A673 (cell line): ENCODE measurements at regions not wholly inside any gene's neighbourhood (a gene's known extent, or its start where the extent isn't known, plus 50 kb on each side); places are given as distances from the start of the nearest gene placed in this dataset.
A peak's percentile ranks its signal among the peaks of the same experiment; 100 is the strongest.

Experiments used
- BruUV-seq: library from RNA; stranded (reverse); fragments of 400-500 nt; replicated peaks from 2 replicates; lab custom pipeline; 2021; lab: Mats Ljungman, UMichigan
- CTCF ChIA-PET: fragments of 300-600 bp; sonication (Branson Sonifier 250); formaldehyde crosslinking; loops from one replicate; lab custom pipeline; 2022; ENCODE audit warnings: antibody characterized with exemption; lab: Charles Lee
- POLR2A ChIA-PET: fragments of 300-600 bp; sonication (Branson Sonifier 250); formaldehyde crosslinking; loops from one replicate; lab custom pipeline; 2022; ENCODE audit warnings: antibody characterized with exemption; ENCODE audit not compliant: low non-redundant PET; lab: Charles Lee
- DNase-seq: peaks from one replicate; pipeline ENCODE4 v3.0.0-alpha.2; 2015; ENCODE audit warnings: low spot score
- H3K27ac ChIP-seq: fragments of 200-600 bp; sonication (generic); 2 replicates; pipeline ENCODE4 v1.5.1; 2016; ENCODE audit warnings: mixed run types, low read depth, mild to moderate bottlenecking, mixed read lengths, antibody characterized with exemption, low read length; ENCODE audit not compliant: poor library complexity, severe bottlenecking
- H3K27me3 ChIP-seq: fragments of 200-600 bp; sonication (generic); replicated peaks from 2 replicates; pipeline ENCODE4 v1.6.1; 2017; ENCODE audit warnings: mixed run types, low read depth, mild to moderate bottlenecking, mixed read lengths, antibody characterized with exemption, low read length; ENCODE audit not compliant: insufficient read depth, poor library complexity
- H3K36me3 ChIP-seq: fragments of 200-600 bp; sonication (generic); 2 replicates; pipeline ENCODE4 v1.6.1; 2016; ENCODE audit warnings: mixed run types, mild to moderate bottlenecking, mixed read lengths, antibody characterized with exemption, low read length; ENCODE audit not compliant: insufficient read depth, poor library complexity, severe bottlenecking
- H3K4me1 ChIP-seq: fragments of 200-600 bp; sonication (generic); 2 replicates; pipeline ENCODE4 v1.6.1; 2017; ENCODE audit warnings: mixed run types, mild to moderate bottlenecking, mixed read lengths, antibody characterized with exemption, low read length; ENCODE audit not compliant: insufficient read depth, poor library complexity, severe bottlenecking
- H3K4me3 ChIP-seq: fragments of 200-600 bp; sonication (generic); 2 replicates; pipeline ENCODE4 v1.5.1; 2016; ENCODE audit warnings: low read depth, mixed run types, mild to moderate bottlenecking, mixed read lengths, low read length; ENCODE audit not compliant: poor library complexity, severe bottlenecking
- H3K9me3 ChIP-seq: fragments of 200-600 bp; sonication (generic); 2 replicates; pipeline ENCODE4 v1.6.1; 2016; ENCODE audit warnings: mixed run types, low read depth, mild to moderate bottlenecking, mixed read lengths, antibody characterized with exemption, low read length; ENCODE audit not compliant: poor library complexity, severe bottlenecking
- CTCF ChIP-seq: fragments of 300-800, 200-600 bp; sonication (generic); conservative IDR thresholded peaks from 2 replicates; pipeline ENCODE4 v1.5.1; 2017; ENCODE audit warnings: low read depth, mild to moderate bottlenecking, antibody characterized with exemption, low read length, moderate library complexity, mixed read lengths
- EZH2 ChIP-seq: fragments of 200-600 bp; sonication (generic); IDR thresholded peaks from 2 replicates; pipeline ENCODE4 v1.6.1; 2017; ENCODE audit warnings: borderline replicate concordance, low read depth, mild to moderate bottlenecking, mixed read lengths, antibody characterized with exemption, low read length; ENCODE audit not compliant: poor library complexity, severe bottlenecking
- intact Hi-C: fragments of 100-400 bp; cut with micrococcal nuclease; formaldehyde crosslinking; loops from one replicate; pipeline ENCODE4 v1.10.0; 2022; ENCODE audit not compliant: unreplicated experiment

GRCh38 chr4:117786566-117786965, 247.7 kb upstream of the NDST3 start:
- Histone ChIP-seq H3K4me1 (no peaks in the 10 kb centered on the region), H3K4me3 (no peak overlapping the region), H3K27ac (no peak overlapping the region), H3K36me3 (no peaks in the 10 kb centered on the region), H3K27me3 (no peaks in the 10 kb centered on the region), H3K9me3 (no peaks in the 10 kb centered on the region)
- intact Hi-C loops, result no loop called here
- DNase-seq, result no peak
- POLR2A ChIA-PET, result no interaction called here
- CTCF ChIA-PET, result no interaction called here
- TF ChIP-seq EZH2 (no peak), CTCF (no peak)
- no TSS peak for BruUV-seq

- Histone ChIP-seq H3K36me3 (no peaks in the 10 kb centered on the region), H3K27me3 (no peaks in the 10 kb centered on the region), H3K4me3 (no peak overlapping the region), H3K27ac (no peak overlapping the region), H3K4me1 (peaks cover 17% of the 10 kb centered on the region), H3K9me3 (no peaks in the 10 kb centered on the region)
- no TSS peak for BruUV-seq
- ChIA-PET POLR2A (interaction anchor here (0.6 kb wide), 1 partner anchor 76 kb away, joined by 3 read pairs; no protein-coding TSS in a partner anchor), CTCF (no interaction called here)
- intact Hi-C loops, result no loop called here
- no peak for TF ChIP-seq CTCF
- no peak for TF ChIP-seq EZH2
- no peak for DNase-seq
Measured at GRCh38 chr4:117793845-117794480, 240.3 kb upstream of the NDST3 start.

- intact Hi-C loops, result no loop called here
Measured at GRCh38 chr4:117796677-117797076, 237.6 kb upstream of the NDST3 start.

More at GRCh38 chr4:117796677-117797076, 237.6 kb upstream of the NDST3 start:
- no peak overlapping the region for H3K27ac ChIP-seq
- DNase-seq, result peak; percentile 30
- ChIA-PET CTCF (no interaction called here), POLR2A (no interaction called here)
- TF ChIP-seq CTCF (no peak), EZH2 (no peak)
- no peaks in the 10 kb centered on the region for H3K9me3 ChIP-seq
- no peaks in the 10 kb centered on the region for H3K27me3 ChIP-seq
- no TSS peak for BruUV-seq
- no peak overlapping the region for H3K4me3 ChIP-seq
- H3K36me3 ChIP-seq, result no peaks in the 10 kb centered on the region
- H3K4me1 ChIP-seq, result peaks cover 17% of the 10 kb centered on the region
